ENCODE measurements at regions not wholly inside any gene's neighbourhood (a gene's known extent, or its start where the extent isn't known, plus 50 kb on each side); places are given as distances from the start of the nearest gene placed in this dataset.
"Not testable (repeated sequence)": the region's sequence is repeated elsewhere in the genome, so short reads cannot be mapped to it uniquely, and the experiment has no call there.

DNA sequence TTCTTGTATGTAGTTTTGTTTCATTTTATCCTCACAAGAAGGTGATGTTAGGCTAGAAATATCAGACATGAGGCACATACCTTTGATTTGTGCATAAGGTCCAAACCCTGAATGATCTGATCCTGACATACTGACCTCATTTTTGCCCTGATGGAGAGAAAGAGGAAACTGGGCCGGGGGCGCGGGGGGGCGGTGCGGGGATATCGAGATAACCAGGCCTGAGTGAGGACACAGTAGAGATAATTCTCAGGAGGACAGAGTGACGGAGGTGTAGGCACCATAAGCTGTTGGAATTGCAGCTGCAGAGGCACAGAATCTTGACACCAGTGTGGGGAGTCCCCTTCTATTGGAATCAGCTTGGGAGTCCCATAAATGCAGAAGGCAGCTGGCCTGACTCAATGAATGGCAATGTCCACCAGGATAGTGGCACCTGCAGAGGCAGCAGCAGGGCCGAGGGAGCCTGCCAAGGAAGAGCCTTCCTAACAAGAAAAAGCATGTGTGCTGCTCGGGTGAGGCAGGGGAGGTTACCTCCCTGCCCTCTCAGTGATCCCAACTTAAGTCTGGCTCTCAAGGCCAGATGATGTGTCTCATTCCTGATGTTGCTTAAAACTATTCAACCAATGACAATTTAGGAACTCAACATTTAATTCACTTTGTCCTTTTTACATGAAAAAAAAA, 234.3 kb upstream of the MSX2 start:
- TF ChIP-seq CTCF (IDR thresholded peaks at IDR 0.05): no peak
- H3K36me3 Mint-ChIP-seq (ENCODE audit: low read depth): peaks cover 6% of the 10 kb centered on the region
- H3K9me3 Mint-ChIP-seq: peaks cover 62% of the 10 kb centered on the region
- H3K4me3 Mint-ChIP-seq: no peak overlapping the region
- no peak overlapping the region for H3K27ac Mint-ChIP-seq
- H3K27me3 Mint-ChIP-seq (ENCODE audit: insufficient read depth): no peaks in the 10 kb centered on the region
- DNase-seq: no peak
- H3K4me1 Mint-ChIP-seq (ENCODE audit: low read depth): no peaks in the 10 kb centered on the region

GRCh38 chr5:174490728-174491127, 233.7 kb upstream of the MSX2 start:
- H3K9me3 Mint-ChIP-seq: peaks cover 59% of the 10 kb centered on the region
- H3K36me3 Mint-ChIP-seq (ENCODE audit: low read depth): peaks cover 6% of the 10 kb centered on the region
- H3K4me3 Mint-ChIP-seq: no peak overlapping the region
- H3K27me3 Mint-ChIP-seq (ENCODE audit: insufficient read depth): no peaks in the 10 kb centered on the region
- H3K4me1 Mint-ChIP-seq (ENCODE audit: low read depth): no peaks in the 10 kb centered on the region
- H3K27ac Mint-ChIP-seq: no peak overlapping the region
- TF ChIP-seq CTCF (IDR thresholded peaks at IDR 0.05): no peak
- DNase-seq: no peak

DNA sequence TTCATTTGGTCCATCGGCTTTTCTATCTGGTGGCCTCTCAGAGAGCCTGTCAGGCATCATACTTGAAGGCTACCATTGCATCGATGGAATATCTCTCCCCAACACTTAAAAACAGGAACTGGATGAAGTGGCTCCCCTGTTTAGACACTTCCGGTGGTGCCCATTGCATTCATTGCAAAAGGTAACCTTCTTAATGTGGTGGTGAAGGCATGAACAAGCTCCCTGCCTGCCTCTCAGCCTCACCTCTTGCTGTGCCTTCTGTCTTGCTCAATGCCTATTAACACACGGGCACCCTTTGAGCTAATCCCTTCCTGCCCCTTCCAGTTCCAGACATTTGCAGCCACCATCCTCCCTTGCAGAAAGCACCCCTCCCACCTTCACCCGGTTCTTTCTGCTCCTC, 233.1 kb upstream of the MSX2 start:
- no peak for TF ChIP-seq CTCF (IDR thresholded peaks at IDR 0.05)
- H3K9me3 Mint-ChIP-seq: peaks cover 53% of the 10 kb centered on the region

GRCh38 chr5:174491761-174492350, 232.5 kb upstream of the MSX2 start:
- no peak for TF ChIP-seq CTCF (IDR thresholded peaks at IDR 0.05)
- DNase-seq: no peak
- Mint-ChIP-seq H3K27me3 (ENCODE audit: insufficient read depth) (no peaks in the 10 kb centered on the region), H3K27ac (no peak overlapping the region), H3K4me1 (ENCODE audit: low read depth) (no peaks in the 10 kb centered on the region), H3K36me3 (ENCODE audit: low read depth) (peaks cover 6% of the 10 kb centered on the region), H3K9me3 (peaks cover 47% of the 10 kb centered on the region), H3K4me3 (no peak overlapping the region)

More for the DNA sequence above, 233.1 kb upstream of the MSX2 start:
- Mint-ChIP-seq H3K4me3 (no peak overlapping the region), H3K27ac (no peak overlapping the region), H3K27me3 (ENCODE audit: insufficient read depth) (no peaks in the 10 kb centered on the region), H3K4me1 (ENCODE audit: low read depth) (no peaks in the 10 kb centered on the region), H3K36me3 (ENCODE audit: low read depth) (peaks cover 6% of the 10 kb centered on the region)
- DNase-seq: no peak

- DNase-seq: no peak
- Mint-ChIP-seq H3K27me3 (ENCODE audit: insufficient read depth) (no peaks in the 10 kb centered on the region), H3K4me3 (no peak overlapping the region), H3K4me1 (ENCODE audit: low read depth) (no peaks in the 10 kb centered on the region), H3K9me3 (peaks cover 53% of the 10 kb centered on the region), H3K36me3 (ENCODE audit: low read depth) (peaks cover 12% of the 10 kb centered on the region), H3K27ac (no peak overlapping the region)
- TF ChIP-seq CTCF (IDR thresholded peaks at IDR 0.05): no peak
Measured at GRCh38 chr5:174493530-174493929, 230.9 kb upstream of the MSX2 start.

DNA sequence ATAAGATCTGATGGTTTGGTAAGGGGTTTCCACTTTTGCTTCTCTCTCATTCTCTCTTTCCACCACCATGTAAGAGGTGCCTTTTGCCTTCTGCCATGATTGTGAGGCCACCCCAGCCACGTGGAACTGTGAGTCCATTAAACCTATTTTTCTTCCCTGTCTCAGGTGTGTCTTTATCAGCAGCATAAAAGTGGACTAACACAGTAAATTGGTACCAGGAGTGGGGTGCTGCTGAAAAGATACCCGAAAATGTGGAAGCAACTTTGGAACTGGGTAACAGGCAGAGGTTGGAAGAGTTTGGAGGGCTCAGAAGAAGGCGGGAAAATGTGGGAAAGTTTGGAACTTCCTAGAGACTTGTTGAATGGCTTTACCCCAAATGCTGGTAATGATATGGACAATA, 226.4 kb upstream of the MSX2 start:
- H3K36me3 Mint-ChIP-seq (ENCODE audit: low read depth); DNase-seq; H3K4me3 Mint-ChIP-seq; H3K27me3 Mint-ChIP-seq (ENCODE audit: insufficient read depth); H3K4me1 Mint-ChIP-seq (ENCODE audit: low read depth); H3K27ac Mint-ChIP-seq: not testable (repeated sequence)
- H3K9me3 Mint-ChIP-seq: peaks cover 73% of the 10 kb centered on the region

DNA sequence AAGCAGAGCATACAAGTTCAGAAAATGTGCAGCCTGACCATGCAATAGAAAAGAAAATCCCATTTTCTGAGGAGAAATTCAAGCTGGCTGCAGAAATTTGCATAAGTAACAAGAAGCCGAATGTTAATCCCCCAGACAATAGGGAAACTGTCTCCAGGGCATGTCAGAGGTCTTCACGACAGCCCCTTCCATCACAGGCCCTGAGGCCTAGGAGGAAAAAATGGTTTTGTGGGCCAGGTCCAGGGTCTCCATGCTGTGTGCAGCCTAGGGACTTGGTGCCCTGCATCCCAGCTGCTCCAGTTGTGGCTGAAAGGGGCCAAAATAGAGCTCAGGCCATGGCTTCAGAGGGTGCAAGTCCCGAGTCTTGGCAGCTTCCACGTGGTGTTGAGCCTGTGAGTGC, 225.8 kb upstream of the MSX2 start:
- not testable (repeated sequence) for H3K27ac Mint-ChIP-seq; H3K36me3 Mint-ChIP-seq (ENCODE audit: low read depth)

More for the DNA sequence above, 225.8 kb upstream of the MSX2 start:
- H3K27me3 Mint-ChIP-seq (ENCODE audit: insufficient read depth); DNase-seq; H3K4me3 Mint-ChIP-seq; H3K4me1 Mint-ChIP-seq (ENCODE audit: low read depth): not testable (repeated sequence)
- peaks cover 70% of the 10 kb centered on the region for H3K9me3 Mint-ChIP-seq
